DMS153 treated with DMSO at 0.1 percent for 48 hours (cell line): ENCODE measurements at regions not wholly inside any gene's neighbourhood (a gene's known extent, or its start where the extent isn't known, plus 50 kb on each side); places are given as distances from the start of the nearest gene placed in this dataset.

Experiments
- DNase-seq: peaks from one replicate; lab custom pipeline; 2025; ENCODE audit not compliant: unreplicated experiment; lab: John Stamatoyannopoulos, UW

DNA sequence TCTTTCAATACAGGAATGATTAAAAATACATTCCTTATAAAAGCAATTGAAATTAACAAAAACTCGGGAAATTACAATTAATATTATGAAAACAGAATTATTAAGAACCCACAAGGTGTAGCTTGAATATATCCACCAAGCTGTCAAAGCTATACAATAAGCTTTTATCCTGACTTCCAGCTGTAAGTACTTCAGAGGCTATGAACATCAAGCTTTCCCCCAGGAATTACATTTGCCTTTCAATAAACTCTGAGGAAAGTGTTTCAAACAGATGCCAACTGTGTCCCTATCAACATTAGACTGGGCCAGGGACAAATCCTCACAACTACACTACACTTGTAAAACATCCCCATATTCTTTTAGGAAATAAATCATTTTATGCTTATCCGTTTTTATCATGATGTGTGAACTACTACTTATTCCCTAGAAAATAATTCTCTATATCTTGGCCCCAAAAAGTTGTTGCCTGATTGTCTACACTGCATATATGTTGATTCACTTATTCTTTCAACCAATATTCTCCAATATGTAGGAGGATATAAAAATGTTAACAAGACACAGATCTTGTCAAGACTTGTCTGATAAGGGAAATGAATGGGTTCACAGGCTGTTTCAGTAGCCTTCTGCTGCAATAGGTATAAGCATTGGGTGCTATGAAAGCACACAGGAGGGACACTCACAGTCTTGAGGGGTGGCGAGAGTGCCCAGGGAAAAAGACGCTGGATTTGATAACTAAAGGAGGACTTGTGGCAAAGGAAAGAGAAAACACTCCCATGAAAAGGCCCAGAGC, 494.1 kb downstream of the CENPC start:
- DNase-seq, result no peak

DNA sequence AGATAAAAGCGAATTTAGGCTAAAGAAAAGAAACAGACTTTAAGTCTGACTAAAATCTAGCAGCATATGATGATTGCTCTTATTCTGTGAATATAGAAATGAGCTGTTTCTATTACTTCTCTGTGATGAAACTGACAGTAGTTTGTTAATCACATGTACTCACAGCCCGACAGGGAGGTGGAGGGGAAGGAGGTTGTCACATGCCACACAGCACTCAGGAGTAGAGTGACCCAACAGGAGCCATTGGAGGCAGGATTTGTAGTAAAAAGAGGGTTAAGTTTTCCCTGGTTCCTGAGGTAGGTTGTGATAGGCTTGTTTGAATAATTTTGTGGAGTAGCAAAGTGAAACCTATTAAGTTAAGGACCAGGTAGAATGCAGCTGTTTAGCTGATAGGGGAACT, 495.9 kb downstream of the CENPC start:
- no peak for DNase-seq

DNA sequence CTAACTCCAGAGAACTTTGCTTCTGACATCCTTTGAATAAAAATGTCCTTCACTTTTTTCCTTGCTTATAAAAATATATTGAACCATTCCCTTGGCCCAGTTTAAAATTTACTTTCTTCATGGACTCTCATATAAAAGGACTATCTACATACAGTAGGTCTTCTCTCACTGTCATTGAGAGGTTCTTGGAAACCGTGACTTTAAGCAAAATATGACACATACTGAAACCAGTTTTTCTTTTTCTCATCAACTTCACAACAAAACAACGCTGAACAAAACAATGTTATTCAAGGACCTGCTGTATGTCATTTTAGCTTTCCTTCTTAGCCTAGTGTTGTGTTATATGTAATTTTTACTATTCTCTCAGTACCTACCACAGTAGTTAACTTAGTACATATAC, 496.8 kb downstream of the CENPC start:
- DNase-seq, result no peak

DNA sequence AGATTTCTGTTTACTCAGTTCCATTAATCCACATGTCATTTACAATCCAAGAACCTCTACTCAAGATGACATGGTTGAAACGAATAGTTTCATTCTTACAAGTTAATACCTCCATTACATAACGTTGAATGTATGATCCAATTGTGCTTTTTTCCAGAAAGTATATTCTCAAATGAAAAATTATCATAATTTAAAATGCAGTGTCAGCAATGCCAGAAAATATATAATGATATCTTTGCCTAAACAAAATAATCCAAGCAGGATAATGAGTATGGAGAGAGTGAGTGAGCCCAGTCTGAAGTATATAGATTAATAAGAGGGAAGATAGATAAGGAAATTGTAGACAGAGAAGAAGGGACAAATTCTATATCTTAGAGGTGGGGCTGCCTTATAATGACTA, 505.0 kb downstream of the CENPC start:
- DNase-seq, result no peak

DNA sequence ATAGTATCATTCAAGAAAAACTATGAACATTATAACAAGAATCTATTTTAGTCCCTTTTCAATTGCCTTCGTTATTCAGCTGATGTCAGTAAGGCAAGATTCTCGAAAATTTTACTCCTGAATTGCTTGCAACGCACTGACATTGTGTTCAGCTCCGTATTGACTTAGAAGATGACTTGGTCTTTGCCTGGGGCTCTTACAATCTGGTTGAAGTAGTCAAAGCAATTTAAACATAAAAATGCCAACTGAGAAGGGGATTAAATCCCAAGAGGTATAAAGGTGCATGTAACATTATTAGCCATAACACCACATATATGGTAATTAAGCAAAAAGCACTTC, 507.1 kb downstream of the CENPC start:
- DNase-seq, result no peak

DNA sequence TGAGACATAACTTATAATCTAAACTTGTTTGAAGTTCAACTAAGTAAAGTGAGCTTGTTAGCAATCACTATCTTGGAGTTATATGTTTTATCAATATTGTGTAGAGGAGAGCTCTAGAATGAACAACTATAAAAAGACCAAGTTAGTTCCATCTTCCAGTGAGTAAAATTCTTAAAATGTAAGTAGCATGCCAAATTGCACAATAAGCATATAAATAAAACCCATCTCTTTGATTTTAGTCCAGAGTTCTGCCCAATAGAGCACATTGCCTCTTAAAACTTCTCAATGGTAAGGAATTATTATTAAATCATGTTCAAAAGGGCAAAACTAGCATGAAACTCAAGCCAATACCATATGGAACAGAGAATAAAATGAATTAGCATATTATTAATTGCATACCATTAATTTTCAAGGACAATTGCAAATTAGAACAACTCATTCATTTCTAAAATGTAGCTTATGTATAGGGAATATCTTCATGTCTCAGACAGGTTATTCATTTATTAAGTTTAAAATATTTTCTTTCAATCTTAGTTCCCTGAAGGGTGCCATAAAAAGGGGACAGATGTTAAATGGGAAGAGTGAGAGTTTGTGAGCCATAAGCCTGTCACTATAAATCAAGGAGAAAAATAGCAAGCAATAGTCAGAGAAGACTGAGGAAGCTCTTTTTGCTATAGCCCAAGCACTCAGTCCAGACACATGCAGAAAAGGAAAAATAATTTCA, 507.6 kb downstream of the CENPC start:
- no peak for DNase-seq

DNA sequence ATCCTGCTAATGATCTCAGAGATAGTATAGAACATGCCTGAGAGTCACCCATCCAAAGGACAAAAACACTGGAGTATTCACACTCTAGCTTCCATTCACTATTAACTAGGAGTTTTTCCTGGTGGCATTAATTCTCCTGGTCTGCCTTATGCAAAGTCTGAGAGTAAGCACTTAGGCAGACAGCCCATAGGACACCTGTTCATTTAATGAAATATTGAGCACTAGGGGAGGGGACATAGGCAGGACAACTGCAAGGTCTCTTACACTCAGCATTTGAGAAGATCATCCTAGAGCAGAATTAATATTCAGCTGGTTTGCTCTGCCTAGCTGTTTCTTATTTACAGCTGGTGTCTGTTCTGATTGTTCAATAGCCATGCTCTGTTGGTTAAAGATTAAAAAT, 508.5 kb downstream of the CENPC start:
- no peak for DNase-seq

DNA sequence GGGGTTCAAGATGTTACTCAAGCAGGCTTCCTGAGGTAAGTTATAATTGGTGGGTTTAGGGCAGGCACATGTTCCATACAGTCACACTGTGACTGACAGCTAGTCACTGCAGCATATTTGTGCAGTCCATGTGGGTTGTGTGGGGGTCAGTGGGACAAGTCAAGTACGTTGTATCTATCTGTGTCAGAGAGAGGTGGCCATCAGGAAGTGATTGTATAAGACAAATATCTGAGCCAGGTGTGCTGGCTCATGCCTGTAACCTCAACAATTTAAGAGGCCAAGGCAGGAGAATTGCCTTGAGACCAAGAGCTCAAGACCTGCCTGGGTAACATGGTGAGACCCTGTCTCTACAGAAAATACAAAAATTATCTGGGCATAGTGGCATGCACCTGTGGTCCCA, 509.3 kb downstream of the CENPC start:
- DNase-seq, result no peak

DNA sequence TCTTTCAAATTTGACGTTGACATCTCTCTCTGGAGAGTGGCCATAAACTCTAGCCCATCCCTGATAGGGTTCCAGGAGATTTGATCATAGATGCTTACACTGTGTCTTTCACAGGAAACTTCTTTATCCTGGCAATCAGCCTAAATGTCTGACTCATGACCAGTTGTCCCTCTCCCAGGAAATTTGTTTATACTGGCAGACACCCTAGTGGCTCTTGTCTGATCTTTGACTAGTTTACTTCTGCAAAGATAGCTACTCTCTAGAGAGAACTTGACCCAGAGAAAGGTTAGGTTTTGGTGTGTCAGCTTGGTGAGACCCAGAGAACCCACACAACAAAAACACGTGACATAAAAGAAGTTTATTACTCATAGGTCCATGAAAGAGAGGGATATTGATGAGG, 509.8 kb downstream of the CENPC start:
- no peak for DNase-seq

DNA sequence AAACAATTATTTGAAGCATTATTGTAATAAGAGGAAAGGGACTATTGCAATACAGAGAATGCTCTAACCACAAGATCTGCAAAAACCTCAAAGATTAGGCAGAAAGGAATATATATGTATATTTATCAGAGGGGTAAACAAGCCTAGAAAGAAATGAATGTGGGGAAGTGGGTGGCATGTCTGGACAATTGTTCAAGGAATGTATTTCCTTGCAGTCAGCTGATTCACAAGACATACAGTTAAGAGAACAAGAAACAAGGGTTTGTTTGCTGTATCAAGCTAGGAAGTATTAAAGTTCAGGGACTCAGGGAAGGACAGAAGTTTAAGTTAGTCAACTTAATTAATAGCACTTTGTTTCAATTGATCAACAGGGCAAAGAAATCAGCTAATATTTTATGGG, 514.7 kb downstream of the CENPC start:
- DNase-seq, result no peak

DNA sequence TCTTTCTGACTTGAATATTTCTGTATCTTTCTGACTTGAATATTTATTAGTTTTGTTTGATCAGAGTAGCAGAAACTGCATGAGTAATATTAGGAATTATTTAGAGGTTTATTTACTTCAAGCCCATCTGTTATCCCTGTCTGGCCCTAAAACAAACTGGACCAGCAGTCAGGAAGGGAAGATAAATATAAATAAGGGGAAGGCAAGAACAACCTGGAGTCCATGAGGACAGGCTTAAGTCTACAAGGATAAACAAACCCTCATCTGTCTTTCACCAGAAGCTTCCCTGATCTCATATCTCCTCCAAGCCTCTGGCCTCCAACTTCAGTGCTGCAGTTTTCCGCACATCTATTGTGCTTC, 524.9 kb downstream of the CENPC start:
- no peak for DNase-seq

DNA sequence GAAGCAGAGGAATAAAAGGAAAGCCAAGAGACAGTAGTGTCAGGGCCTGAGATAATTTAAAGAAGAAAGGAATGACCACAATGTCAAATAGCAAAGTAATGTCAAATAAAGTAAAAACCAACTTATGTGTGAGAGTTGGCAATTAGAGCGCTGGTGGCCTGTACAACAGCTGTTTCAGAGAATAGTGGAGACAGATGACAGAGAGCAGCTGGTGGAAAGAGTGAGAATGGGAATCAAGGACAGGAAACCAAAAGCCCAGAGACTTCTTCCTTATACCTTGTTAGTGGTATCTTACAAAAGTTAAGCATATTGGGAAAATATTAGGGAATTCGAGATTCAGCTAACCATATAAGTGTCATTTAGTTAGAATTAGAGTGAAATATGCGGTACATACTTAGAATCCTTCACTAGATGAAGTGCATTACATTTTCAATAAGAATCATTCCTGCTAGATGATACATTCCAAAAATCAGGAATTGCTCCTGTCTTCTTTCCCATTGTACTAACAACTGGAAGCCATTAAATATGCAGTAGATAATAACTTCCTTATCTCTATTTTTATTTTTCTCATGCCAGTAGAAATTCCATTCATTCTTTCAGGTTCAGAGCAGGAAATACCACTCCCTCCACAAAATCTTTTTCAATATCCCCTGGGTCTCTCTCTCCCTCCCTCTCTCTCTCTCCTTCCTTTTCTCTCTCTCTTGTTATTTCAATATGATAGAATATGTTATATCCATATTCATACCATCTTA, 525.4 kb downstream of the CENPC start:
- no peak for DNase-seq

DNA sequence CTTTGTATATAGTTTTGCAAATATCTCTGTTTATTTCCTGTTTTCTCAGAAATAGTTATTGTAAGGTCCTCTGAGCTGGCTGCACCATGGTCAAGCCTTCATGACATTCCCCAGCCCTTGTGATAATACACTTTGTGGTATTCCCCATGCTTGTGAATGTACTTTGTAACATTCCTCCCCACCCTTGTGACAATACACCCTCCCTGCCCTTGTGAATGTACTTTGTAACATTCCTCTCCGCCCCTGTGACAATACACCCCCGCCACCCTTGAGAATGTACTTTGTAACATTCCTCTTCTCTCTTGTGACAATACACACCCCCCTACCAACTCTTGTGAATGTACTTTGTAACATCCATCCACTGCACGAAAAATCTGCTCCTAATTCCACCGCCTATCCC, 530.7 kb downstream of the CENPC start:
- no peak for DNase-seq

DNA sequence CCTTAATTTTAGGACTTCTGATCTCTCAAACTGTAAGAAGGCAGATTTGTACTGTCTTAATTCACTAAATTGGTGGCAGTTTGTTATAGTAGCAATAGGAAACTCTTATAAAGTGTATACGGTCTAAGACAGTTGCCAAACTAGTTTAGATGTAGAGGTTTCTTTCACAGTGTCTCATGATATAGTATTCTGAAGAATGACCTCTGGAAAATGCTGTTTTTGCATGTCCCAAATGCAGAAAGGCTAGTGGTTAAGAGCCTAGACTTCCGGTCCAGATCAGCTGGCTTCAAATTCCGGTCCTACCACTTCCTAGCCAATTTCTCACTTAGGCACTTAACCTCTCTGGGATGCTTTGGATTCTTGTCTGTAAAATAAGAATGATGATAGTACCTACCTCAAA, 538.5 kb downstream of the CENPC start:
- DNase-seq, result no peak

DNA sequence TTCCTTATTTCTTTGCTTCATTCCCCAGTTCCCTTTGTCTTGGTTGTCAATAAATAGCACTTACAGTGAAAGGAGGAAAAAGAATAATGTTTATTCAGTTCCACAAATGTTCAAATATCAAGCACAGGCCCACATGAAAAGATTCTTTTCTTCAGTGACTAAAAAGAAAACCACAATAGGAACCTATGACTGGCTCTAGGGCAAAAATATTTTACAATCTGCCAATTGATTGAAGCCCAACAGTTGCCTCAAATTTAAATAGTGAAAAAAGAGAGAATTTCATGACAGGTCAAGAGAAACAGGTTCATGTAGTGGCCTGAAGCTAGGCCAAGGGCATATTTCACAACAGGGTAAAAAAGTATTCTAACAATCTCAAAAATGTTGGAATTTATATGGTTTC, 553.8 kb downstream of the CENPC start:
- DNase-seq, result no peak

DNA sequence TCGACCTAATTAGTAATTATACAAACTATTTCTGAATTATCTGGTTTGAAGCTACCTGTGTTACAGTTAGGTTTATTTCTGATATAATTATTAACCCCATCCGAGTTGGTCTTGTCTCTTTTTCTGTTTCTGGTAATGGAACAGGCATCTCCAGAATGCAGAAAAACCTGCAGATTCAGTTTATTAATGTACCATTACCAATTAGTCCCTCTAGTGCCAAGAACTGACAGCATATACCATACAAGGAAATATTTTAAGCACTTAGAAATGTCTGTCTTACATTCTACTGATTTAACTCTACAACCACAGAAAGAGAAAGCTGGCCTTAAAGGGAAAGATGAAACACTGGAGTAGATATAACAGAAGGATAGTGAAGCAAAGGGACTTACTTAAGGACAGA, 570.6 kb downstream of the CENPC start:
- no peak for DNase-seq

DNA sequence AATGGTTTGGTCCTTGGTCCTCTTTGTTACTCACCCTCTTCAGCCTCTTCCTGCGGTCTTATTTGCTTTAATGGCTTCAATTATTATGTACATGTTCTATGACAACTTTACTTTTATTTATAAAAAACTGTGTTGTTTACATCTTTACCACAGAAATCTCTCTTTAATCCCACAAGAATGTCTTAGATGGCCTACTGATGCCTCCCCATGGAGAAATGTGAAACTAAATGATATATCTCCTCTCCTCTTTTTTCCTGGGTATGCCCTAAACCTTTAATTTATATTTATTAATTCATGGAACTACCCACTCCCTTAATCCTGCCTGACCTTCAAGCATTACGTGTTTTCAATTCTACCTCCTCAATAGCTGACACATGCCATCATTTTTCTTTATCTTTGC, 573.2 kb downstream of the CENPC start:
- DNase-seq, result no peak

DNA sequence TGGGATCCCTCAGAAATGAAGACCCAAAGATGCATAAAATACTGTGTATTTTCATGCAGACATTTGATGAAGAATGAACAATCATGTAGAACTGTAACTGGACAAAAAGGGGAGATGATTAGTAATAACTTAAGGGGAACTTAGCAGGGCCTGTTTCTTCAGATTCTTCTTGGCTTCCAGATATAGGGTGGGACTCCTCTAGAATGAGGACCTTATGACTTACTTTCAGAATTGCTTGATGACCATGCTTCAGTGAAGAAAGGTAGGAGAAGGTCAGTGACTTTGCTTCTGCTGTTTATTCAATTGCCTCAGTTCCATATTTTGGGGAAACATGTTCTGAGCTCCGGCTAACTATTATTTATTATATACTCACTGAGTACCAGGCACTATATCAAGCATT, 580.8 kb downstream of the CENPC start:
- DNase-seq, result no peak

DNA sequence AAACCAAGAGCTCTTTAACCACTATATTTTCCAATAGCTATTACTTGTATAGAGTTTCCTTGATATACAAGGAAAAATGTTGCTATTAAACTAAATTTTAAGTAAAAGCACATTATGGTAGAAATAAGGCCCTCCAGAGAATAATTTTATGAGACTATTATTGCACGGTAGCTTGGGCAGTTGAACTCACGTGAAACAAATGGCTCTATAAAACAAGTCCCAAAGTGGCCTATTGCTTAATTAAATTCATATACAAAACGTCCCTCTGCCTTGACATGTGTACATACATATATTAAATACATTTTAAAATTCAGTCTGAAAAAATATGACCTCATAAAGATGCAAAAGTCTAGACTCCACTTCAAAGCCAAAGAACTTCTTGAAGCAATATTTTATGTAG, 582.2 kb downstream of the CENPC start:
- DNase-seq, result no peak

DNA sequence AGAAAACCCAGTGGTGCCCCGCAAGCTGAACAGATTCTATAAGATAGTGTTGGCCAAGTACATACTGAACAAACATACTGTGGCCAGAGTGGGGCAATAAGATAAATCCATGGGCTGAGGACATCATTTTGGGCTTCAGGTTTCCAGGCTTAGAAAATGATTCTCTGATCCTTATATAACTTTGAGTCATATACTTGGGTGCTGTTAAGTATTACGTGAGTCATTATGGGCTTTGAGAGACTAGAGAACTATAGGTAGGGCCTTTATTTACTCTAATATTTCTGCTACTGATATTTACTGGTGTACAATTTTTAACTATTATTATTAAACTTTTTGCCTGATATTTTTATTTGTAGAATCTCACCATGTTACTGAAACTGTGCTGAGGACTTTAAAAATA, 586.1 kb downstream of the CENPC start:
- no peak for DNase-seq

DNA sequence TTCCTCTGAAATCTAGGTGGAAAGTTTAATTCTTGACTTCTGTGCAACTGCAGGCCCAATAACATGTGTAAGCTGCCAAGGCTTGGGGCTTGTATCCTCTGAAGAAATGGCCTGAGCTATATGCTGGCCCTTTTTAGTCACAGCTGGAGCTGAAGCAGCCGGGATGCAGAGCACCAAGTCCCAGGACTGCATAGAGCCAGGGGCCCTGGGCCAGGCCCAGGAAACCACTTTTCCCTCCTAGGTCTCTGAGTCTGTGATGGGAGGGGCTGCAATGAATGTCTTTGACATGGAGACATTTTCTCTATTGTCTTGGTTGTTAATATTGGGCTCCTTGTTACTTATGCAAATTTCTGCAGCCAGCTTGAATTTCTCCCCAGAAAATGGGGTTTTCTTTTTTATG, 588.5 kb downstream of the CENPC start:
- DNase-seq, result no peak

DNA sequence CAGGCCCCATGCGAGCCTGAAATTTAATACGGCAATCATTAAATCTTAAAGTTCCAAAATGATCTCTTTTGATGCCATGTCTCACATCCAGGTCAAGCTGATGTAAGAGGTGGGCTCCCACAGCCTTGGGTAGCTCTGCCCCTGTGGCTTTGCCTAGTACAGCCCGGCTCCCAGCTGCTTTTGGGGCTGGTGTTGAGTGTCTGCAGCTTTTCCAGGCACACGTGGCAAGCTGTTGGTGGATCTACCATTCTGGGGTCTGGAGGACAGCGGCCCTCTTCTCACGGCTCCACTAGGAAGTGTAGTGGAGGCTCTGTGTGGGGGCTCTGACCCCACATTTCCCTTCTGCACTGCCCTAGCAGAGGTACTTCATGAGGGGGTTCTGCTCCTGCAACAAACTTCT, 588.9 kb downstream of the CENPC start:
- no peak for DNase-seq
